Activated CD4-positive, alpha-beta memory T cell treated with anti-CD3 and anti-CD28 coated beads, Interleukin-2, amount 10 ng/mL, durations not matched to agents 7 days and 5 days (primary cell): ENCODE measurements at regions not wholly inside any gene's neighbourhood (a gene's known extent, or its start where the extent isn't known, plus 50 kb on each side); places are given as distances from the start of the nearest gene placed in this dataset.

Experiments used
- CTCF ChIA-PET: fragments of 350-600 bp; sonication (Branson Sonifier 250); formaldehyde crosslinking; loops from one replicate; lab custom pipeline; 2021; ENCODE audit warnings: antibody characterized with exemption, inconsistent platforms; lab: Charles Lee
- POLR2A ChIA-PET: fragments of 350-600 bp; sonication (Branson Sonifier 250); formaldehyde crosslinking; loops from one replicate; lab custom pipeline; 2021; ENCODE audit warnings: antibody characterized with exemption; lab: Charles Lee
- DNase-seq: peaks from one replicate; pipeline ENCODE4 v3.0.0-alpha.2; 2020
- H3K27ac Mint-ChIP-seq: one replicate; pipeline ENCODE4 v1.8.0; 2021; ENCODE audit warnings: mild to moderate bottlenecking, mixed read lengths
- H3K27me3 Mint-ChIP-seq: one replicate; pipeline ENCODE4 v1.8.0; 2021; ENCODE audit warnings: mixed read lengths
- H3K36me3 Mint-ChIP-seq: one replicate; pipeline ENCODE4 v1.8.0; 2021; ENCODE audit warnings: low read depth, mixed read lengths
- H3K4me1 Mint-ChIP-seq: one replicate; pipeline ENCODE4 v1.8.0; 2021; ENCODE audit warnings: mixed read lengths
- H3K4me3 Mint-ChIP-seq: one replicate; pipeline ENCODE4 v1.8.0; 2021; ENCODE audit warnings: mild to moderate bottlenecking, mixed read lengths
- H3K9me3 Mint-ChIP-seq: one replicate; pipeline ENCODE4 v1.8.0; 2021; ENCODE audit warnings: mixed read lengths

- Mint-ChIP-seq H3K27ac (no peak overlapping the region), H3K4me1 (no peaks in the 10 kb centered on the region), H3K9me3 (peaks cover 8% of the 10 kb centered on the region), H3K27me3 (no peaks in the 10 kb centered on the region), H3K36me3 (no peaks in the 10 kb centered on the region), H3K4me3 (no peak overlapping the region)
- ChIA-PET POLR2A (no interaction called here), CTCF (no interaction called here)
- no peak for DNase-seq
Observed at GRCh38 chr15:47291767-47292166, 425.5 kb upstream of the SEMA6D start.

- ChIA-PET CTCF (no interaction called here), POLR2A (no interaction called here)
- Mint-ChIP-seq H3K9me3 (peaks cover 10% of the 10 kb centered on the region), H3K27ac (no peak overlapping the region), H3K36me3 (no peaks in the 10 kb centered on the region), H3K27me3 (no peaks in the 10 kb centered on the region), H3K4me1 (no peaks in the 10 kb centered on the region), H3K4me3 (no peak overlapping the region)
- DNase-seq, result no peak
Observed at GRCh38 chr15:47292638-47293190, 424.6 kb upstream of the SEMA6D start.

GRCh38 chr15:47293466-47294162 lies 423.7 kb upstream of the SEMA6D start:
- Mint-ChIP-seq H3K9me3 (peaks cover 9% of the 10 kb centered on the region), H3K4me3 (no peak overlapping the region), H3K36me3 (no peaks in the 10 kb centered on the region), H3K27ac (no peak overlapping the region), H3K27me3 (no peaks in the 10 kb centered on the region), H3K4me1 (no peaks in the 10 kb centered on the region)
- CTCF ChIA-PET, result no interaction called here
- no peak for DNase-seq
- POLR2A ChIA-PET, result no interaction called here

- ChIA-PET CTCF (no interaction called here), POLR2A (no interaction called here)
- Mint-ChIP-seq H3K4me1 (no peaks in the 10 kb centered on the region), H3K4me3 (no peak overlapping the region), H3K27me3 (no peaks in the 10 kb centered on the region), H3K27ac (no peak overlapping the region), H3K9me3 (peaks cover 6% of the 10 kb centered on the region), H3K36me3 (no peaks in the 10 kb centered on the region)
- DNase-seq, result no peak
Observed at GRCh38 chr15:47294765-47295259, 422.5 kb upstream of the SEMA6D start.

- ChIA-PET CTCF (no interaction called here), POLR2A (no interaction called here)
- H3K4me3 Mint-ChIP-seq, result no peak overlapping the region
- H3K9me3 Mint-ChIP-seq, result peaks cover 6% of the 10 kb centered on the region
- H3K36me3 Mint-ChIP-seq, result no peaks in the 10 kb centered on the region
- no peaks in the 10 kb centered on the region for H3K4me1 Mint-ChIP-seq
- no peak overlapping the region for H3K27ac Mint-ChIP-seq
- no peak for DNase-seq
- H3K27me3 Mint-ChIP-seq, result no peaks in the 10 kb centered on the region
Observed at GRCh38 chr15:47296881-47297280, 420.4 kb upstream of the SEMA6D start.

GRCh38 chr15:47299846-47300434 lies 417.4 kb upstream of the SEMA6D start:
- Mint-ChIP-seq H3K9me3 (peaks cover 6% of the 10 kb centered on the region), H3K36me3 (no peaks in the 10 kb centered on the region), H3K4me1 (no peaks in the 10 kb centered on the region), H3K4me3 (no peak overlapping the region), H3K27me3 (no peaks in the 10 kb centered on the region), H3K27ac (no peak overlapping the region)
- no peak for DNase-seq
- ChIA-PET CTCF (no interaction called here), POLR2A (no interaction called here)

GRCh38 chr15:47300596-47300995 lies 416.7 kb upstream of the SEMA6D start:
- no peak for DNase-seq
- POLR2A ChIA-PET, result no interaction called here
- Mint-ChIP-seq H3K9me3 (peaks cover 6% of the 10 kb centered on the region), H3K27ac (no peak overlapping the region), H3K4me1 (no peaks in the 10 kb centered on the region), H3K27me3 (no peaks in the 10 kb centered on the region), H3K4me3 (no peak overlapping the region), H3K36me3 (no peaks in the 10 kb centered on the region)
- CTCF ChIA-PET, result no interaction called here

GRCh38 chr15:47301481-47301880 lies 415.8 kb upstream of the SEMA6D start:
- no peak for DNase-seq
- Mint-ChIP-seq H3K4me1 (no peaks in the 10 kb centered on the region), H3K4me3 (no peak overlapping the region), H3K27ac (no peak overlapping the region), H3K9me3 (peaks cover 6% of the 10 kb centered on the region), H3K36me3 (no peaks in the 10 kb centered on the region), H3K27me3 (no peaks in the 10 kb centered on the region)
- ChIA-PET POLR2A (no interaction called here), CTCF (no interaction called here)

GRCh38 chr15:47304656-47305055 lies 412.6 kb upstream of the SEMA6D start:
- no peak for DNase-seq
- POLR2A ChIA-PET, result no interaction called here
- Mint-ChIP-seq H3K36me3 (no peaks in the 10 kb centered on the region), H3K4me1 (no peaks in the 10 kb centered on the region), H3K27me3 (no peaks in the 10 kb centered on the region), H3K27ac (no peak overlapping the region), H3K9me3 (no peaks in the 10 kb centered on the region), H3K4me3 (no peak overlapping the region)
- CTCF ChIA-PET, result no interaction called here

GRCh38 chr15:47312161-47312560 lies 405.1 kb upstream of the SEMA6D start:
- Mint-ChIP-seq H3K4me1 (no peaks in the 10 kb centered on the region), H3K27me3 (no peaks in the 10 kb centered on the region), H3K9me3 (peaks cover 6% of the 10 kb centered on the region), H3K27ac (no peak overlapping the region), H3K4me3 (no peak overlapping the region), H3K36me3 (no peaks in the 10 kb centered on the region)
- no peak for DNase-seq
- ChIA-PET POLR2A (no interaction called here), CTCF (no interaction called here)

- no peaks in the 10 kb centered on the region for H3K4me1 Mint-ChIP-seq
- ChIA-PET CTCF (no interaction called here), POLR2A (no interaction called here)
- no peak overlapping the region for H3K4me3 Mint-ChIP-seq
- DNase-seq, result no peak
- no peaks in the 10 kb centered on the region for H3K36me3 Mint-ChIP-seq
- H3K9me3 Mint-ChIP-seq, result peaks cover 2% of the 10 kb centered on the region
- no peak overlapping the region for H3K27ac Mint-ChIP-seq
- H3K27me3 Mint-ChIP-seq, result no peaks in the 10 kb centered on the region
Observed at GRCh38 chr15:47326410-47327333, 390.6 kb upstream of the SEMA6D start.

GRCh38 chr15:47331829-47332393 lies 385.4 kb upstream of the SEMA6D start:
- CTCF ChIA-PET, result no interaction called here
- POLR2A ChIA-PET, result no interaction called here
- Mint-ChIP-seq H3K4me1 (no peaks in the 10 kb centered on the region), H3K4me3 (no peak overlapping the region), H3K27ac (no peak overlapping the region), H3K27me3 (no peaks in the 10 kb centered on the region), H3K36me3 (no peaks in the 10 kb centered on the region), H3K9me3 (peaks cover 2% of the 10 kb centered on the region)
- DNase-seq, result no peak

GRCh38 chr15:47332481-47332880 lies 384.8 kb upstream of the SEMA6D start:
- CTCF ChIA-PET, result no interaction called here
- POLR2A ChIA-PET, result no interaction called here
- Mint-ChIP-seq H3K4me3 (no peak overlapping the region), H3K27me3 (no peaks in the 10 kb centered on the region), H3K4me1 (no peaks in the 10 kb centered on the region), H3K27ac (no peak overlapping the region), H3K9me3 (peaks cover 2% of the 10 kb centered on the region), H3K36me3 (no peaks in the 10 kb centered on the region)
- no peak for DNase-seq
